ENCODE measurements at regions not wholly inside any gene's neighbourhood (a gene's known extent, or its start where the extent isn't known, plus 50 kb on each side); places are given as distances from the start of the nearest gene placed in this dataset.
"Not testable (repeated sequence)": the region's sequence is repeated elsewhere in the genome, so short reads cannot be mapped to it uniquely, and the experiment has no call there.

DNA sequence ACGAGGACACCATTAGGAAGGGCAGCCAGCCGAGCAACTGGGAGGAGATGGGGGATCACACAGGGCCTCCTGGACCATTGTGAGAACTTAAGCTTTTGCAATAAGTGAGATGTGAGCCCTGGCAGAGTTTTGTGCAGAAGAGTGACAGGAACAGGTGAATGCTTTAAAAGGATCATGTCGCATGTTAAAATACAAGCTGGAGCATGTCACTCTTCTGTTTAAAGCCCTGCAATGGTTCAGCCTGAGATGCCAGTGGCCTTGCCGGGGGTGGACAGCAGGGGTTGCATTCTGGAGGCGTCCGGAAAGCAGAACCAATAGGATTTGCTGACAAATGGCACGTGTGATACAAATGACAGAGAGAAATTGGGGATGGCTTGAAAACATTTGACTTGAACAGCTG lies 137.5 kb upstream of the RFLNA start:
- no peak for DNase-seq (ENCODE audit: extremely low read depth, low read depth)
- H3K4me3 ChIP-seq (replicated peaks; ENCODE audit: low read depth, low read length): no peak overlapping the region
- TF ChIP-seq, protein P1, sequence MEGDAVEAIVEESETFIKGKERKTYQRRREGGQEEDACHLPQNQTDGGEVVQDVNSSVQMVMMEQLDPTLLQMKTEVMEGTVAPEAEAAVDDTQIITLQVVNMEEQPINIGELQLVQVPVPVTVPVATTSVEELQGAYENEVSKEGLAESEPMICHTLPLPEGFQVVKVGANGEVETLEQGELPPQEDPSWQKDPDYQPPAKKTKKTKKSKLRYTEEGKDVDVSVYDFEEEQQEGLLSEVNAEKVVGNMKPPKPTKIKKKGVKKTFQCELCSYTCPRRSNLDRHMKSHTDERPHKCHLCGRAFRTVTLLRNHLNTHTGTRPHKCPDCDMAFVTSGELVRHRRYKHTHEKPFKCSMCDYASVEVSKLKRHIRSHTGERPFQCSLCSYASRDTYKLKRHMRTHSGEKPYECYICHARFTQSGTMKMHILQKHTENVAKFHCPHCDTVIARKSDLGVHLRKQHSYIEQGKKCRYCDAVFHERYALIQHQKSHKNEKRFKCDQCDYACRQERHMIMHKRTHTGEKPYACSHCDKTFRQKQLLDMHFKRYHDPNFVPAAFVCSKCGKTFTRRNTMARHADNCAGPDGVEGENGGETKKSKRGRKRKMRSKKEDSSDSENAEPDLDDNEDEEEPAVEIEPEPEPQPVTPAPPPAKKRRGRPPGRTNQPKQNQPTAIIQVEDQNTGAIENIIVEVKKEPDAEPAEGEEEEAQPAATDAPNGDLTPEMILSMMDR (IDR thresholded peaks at IDR 0.05; ENCODE audit: low read depth, low read length, missing control alignments): no peak

DNA sequence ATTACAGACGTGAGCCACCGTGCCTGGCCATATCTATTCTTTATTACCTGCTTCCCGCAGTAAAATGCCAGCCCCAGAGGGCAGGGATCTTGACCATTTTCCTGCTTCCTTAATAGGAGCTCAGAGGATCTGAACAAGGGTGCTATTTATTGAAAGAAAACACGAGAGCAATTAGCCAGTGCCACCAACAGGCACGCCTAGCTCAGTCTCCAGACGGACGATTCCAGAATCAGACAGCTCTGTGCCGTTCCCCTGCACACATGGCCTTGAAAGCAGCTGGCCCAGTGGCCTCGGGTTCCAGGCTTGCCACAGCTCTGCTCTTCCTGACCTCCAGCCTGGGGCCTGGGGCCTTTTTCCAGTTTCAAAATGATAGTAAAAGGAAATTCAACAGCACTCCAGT lies 135.2 kb upstream of the RFLNA start:
- DNase-seq (ENCODE audit: extremely low read depth, low read depth): no peak
- no peak overlapping the region for H3K4me3 ChIP-seq (replicated peaks; ENCODE audit: low read depth, low read length)
- TF ChIP-seq, protein P1 (IDR thresholded peaks at IDR 0.05; ENCODE audit: low read depth, low read length, missing control alignments): no peak

DNA sequence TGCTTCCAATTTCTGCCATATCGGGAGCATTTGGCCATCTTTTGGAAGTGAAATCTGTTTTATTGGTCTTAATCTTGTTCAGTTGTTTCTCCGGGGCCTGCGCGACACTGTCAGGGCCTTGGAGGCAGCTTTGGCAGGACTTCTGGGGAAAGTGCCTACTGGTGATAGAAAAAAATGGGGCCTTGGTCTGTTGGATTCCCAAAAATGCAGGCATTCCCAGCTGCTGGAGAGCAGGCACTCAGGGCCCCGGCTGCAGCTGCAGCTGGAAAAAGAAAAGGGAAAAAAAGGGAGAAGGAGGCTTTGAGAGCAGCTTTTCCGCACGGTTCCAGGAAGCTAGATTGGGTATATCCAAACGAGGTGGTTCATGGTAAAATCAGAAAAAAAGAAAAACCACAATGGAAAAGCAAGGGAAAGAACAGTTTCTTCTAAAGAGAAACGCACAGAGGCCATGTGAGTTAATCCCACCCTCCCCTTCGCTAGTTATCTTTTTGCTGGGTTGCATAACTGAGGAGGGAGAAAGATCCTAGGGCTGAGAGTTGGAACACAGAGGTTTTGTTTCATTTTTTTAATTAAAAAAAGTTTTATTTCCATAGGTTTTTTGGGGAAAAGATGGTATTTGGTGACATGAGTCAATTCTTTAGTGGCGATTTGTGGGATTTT lies 134.7 kb upstream of the RFLNA start:
- no peak overlapping the region for H3K4me3 ChIP-seq (replicated peaks; ENCODE audit: low read depth, low read length)
- no peak for DNase-seq (ENCODE audit: extremely low read depth, low read depth)
- TF ChIP-seq, protein P1 (IDR thresholded peaks at IDR 0.05; ENCODE audit: low read depth, low read length, missing control alignments): no peak

DNA sequence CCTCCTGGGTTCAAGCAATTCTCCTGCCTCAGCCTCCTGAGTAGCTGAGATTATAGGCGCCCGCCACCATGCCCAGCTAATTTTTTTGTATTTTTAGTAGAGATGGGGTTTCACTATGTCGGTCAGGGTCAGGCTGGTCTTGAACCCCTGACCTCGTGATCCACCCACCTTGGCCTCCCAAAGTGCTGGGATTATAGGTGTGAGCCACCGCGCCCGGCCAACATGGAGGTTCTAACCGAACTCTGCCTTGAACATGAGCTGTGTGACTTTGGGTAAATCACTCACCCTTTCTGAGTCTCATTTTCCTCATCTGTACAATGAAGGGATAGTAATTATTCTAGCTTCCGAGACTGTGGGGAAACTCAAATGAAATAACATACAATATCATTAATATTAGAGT lies 133.5 kb upstream of the RFLNA start:
- not testable (repeated sequence) for DNase-seq (ENCODE audit: extremely low read depth, low read depth)

DNA sequence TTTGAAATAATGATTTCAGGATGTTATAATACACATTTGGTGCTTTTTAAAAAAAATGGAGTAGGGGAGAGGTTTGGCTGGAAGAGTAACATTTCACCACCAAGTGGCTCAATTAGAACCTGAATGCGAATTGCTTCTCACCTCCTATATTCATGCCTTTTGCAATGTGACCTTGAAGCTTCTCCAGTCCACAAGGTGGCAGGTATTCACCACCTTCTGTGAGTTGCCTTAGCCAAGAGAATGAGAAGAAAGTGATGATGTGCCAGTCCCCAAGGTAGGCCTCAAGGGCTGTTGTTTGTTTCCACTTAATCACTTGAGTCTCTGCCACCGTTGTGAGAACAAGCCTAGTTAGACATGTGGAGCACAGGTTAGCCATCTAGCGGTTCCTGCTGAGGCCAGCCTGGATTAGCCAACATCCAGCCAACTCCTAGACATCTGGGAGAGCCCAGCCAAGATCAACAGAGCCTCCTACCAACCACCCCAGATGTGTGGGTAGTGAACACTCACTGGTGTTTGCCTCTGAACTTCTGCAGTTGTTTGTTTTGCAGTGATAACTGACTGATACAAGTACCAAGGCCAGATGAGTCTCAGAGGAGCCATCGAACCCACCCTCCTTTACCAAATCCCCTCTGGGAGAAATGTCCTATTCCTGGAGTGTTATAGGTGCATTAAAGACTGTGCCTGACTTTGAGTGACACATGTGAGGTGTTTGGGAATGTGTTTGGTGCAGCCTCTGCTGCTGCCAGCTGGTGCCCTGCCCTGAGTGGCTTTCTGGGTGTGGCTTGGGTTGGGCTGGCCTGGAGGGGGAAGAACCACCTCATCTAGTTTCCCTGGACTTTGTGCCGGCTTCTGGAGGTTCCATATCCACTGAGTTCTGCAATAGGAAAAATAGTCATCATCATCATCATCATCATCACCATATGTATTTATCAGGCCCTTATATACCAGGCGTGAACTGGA lies 132.5 kb upstream of the RFLNA start:
- no peak overlapping the region for H3K4me3 ChIP-seq (replicated peaks; ENCODE audit: low read depth, low read length)
- TF ChIP-seq, protein P1 (IDR thresholded peaks at IDR 0.05; ENCODE audit: low read depth, low read length, missing control alignments): no peak
- DNase-seq (ENCODE audit: extremely low read depth, low read depth): no peak

More for the DNA sequence above, 133.5 kb upstream of the RFLNA start:
- H3K4me3 ChIP-seq (replicated peaks; ENCODE audit: low read depth, low read length): not testable (repeated sequence)

DNA sequence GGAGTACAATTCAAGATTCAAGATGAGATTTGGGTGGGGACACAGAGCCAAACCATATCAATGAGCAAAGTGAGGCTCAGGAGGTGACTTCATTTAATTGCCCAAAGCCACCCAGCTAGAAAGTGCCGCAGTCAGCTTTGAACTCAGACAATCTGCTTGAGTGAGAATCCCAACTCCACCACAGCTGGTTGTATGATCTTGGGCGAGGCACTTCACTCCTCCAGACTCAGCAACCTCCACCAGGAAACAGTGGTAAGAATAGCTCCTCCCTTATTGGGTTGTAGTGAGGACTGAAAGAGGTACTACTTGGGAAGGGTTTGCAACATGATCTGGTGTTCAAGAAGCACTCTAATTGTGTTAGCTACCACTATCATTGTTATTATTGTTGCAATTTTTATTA lies 129.2 kb upstream of the RFLNA start:
- TF ChIP-seq, protein P1 (IDR thresholded peaks at IDR 0.05; ENCODE audit: low read depth, low read length, missing control alignments): no peak
- no peak overlapping the region for H3K4me3 ChIP-seq (replicated peaks; ENCODE audit: low read depth, low read length)
- no peak for DNase-seq (ENCODE audit: extremely low read depth, low read depth)

DNA sequence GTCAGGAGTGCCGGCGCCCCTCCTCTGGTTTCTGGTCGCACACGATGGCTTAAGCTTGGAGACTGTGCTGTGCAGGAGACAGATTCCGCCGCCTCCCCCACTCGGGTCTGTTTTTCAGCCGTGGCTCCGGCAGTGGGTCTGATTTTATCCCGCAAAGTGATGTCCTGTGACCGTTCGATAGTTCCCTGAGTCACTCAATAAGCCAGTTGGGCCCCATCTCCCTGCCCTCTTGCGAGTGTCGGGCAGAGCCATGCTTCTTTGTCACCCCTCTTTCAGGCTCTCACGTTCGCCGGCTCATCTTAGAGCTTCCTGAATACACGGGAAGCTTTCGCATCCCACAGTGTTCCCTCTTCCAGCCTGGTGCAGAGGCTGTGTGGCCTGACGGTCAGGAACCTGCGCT lies 127.8 kb upstream of the RFLNA start:
- TF ChIP-seq, protein P1 (IDR thresholded peaks at IDR 0.05; ENCODE audit: low read depth, low read length, missing control alignments): no peak
- no peak overlapping the region for H3K4me3 ChIP-seq (replicated peaks; ENCODE audit: low read depth, low read length)
- no peak for DNase-seq (ENCODE audit: extremely low read depth, low read depth)

Data from HFF-Myc (cell line).